H9 (cell line): ENCODE measurements at regions not wholly inside any gene's neighbourhood (a gene's known extent, or its start where the extent isn't known, plus 50 kb on each side); places are given as distances from the start of the nearest gene placed in this dataset.

Experiments used
- DNase-seq: peaks from one replicate; pipeline ENCODE4 v3.0.0-alpha.2; 2017
- H2AFZ ChIP-seq: one replicate; pipeline ENCODE4 v1.6.1; 2013; ENCODE audit warnings: mild to moderate bottlenecking, low read length, control low read depth, moderate library complexity
- H2AK5ac ChIP-seq: 2 replicates; pipeline ENCODE4 v1.6.1; 2013; ENCODE audit warnings: low read length, control low read depth, mixed read lengths; ENCODE audit not compliant: insufficient read length
- H2BK120ac ChIP-seq: one replicate; pipeline ENCODE4 v1.6.1; 2013; ENCODE audit warnings: low read depth, mild to moderate bottlenecking, low read length, control low read depth, inconsistent platforms; ENCODE audit not compliant: poor library complexity, severe bottlenecking
- H2BK12ac ChIP-seq: 2 replicates; pipeline ENCODE4 v1.6.1; 2013; ENCODE audit warnings: low read length, control low read depth, mixed read lengths, low read depth; ENCODE audit not compliant: insufficient read length
- H2BK15ac ChIP-seq: 2 replicates; pipeline ENCODE4 v1.6.1; 2013; ENCODE audit warnings: low read depth, low read length, control low read depth
- H2BK20ac ChIP-seq: one replicate; pipeline ENCODE4 v1.6.1; 2013; ENCODE audit warnings: low read depth, mild to moderate bottlenecking, low read length, control low read depth, inconsistent platforms; ENCODE audit not compliant: poor library complexity, severe bottlenecking
- H2BK5ac ChIP-seq: 2 replicates; pipeline ENCODE4 v1.6.1; 2013; ENCODE audit warnings: low read length, control low read depth, mixed read lengths; ENCODE audit not compliant: insufficient read length
- H3K14ac ChIP-seq: 2 replicates; pipeline ENCODE4 v1.6.1; 2013; ENCODE audit warnings: low read length, control low read depth; ENCODE audit not compliant: insufficient read depth
- H3K18ac ChIP-seq: 2 replicates; pipeline ENCODE4 v1.6.1; 2013; ENCODE audit warnings: low read depth, mild to moderate bottlenecking, mixed read lengths, low read length, control low read depth; ENCODE audit not compliant: insufficient read length
- H3K23ac ChIP-seq: 2 replicates; pipeline ENCODE4 v1.6.1; 2013; ENCODE audit warnings: low read length, control low read depth, mixed read lengths, low read depth; ENCODE audit not compliant: insufficient read length
- H3K23me2 ChIP-seq: 2 replicates; pipeline ENCODE4 v1.6.1; 2013; ENCODE audit warnings: low read depth, mild to moderate bottlenecking, mixed read lengths, low read length, control low read depth; ENCODE audit not compliant: insufficient read length, poor library complexity, severe bottlenecking
- H3K27ac ChIP-seq: 2 replicates; pipeline ENCODE4 v1.5.1; 2013; ENCODE audit warnings: low read length, control low read depth, mixed read lengths, low read depth; ENCODE audit not compliant: insufficient read length
- H3K27me3 ChIP-seq: 2 replicates; pipeline ENCODE4 v1.6.1; 2013; ENCODE audit warnings: low read length, control low read depth, inconsistent platforms; ENCODE audit not compliant: insufficient read depth
- H3K4ac ChIP-seq: 2 replicates; pipeline ENCODE4 v1.6.1; 2013; ENCODE audit warnings: low read depth, mild to moderate bottlenecking, control low read depth, inconsistent platforms, low read length, moderate library complexity
- H3K4me1 ChIP-seq: 2 replicates; pipeline ENCODE4 v1.6.1; 2013; ENCODE audit warnings: low read length, control low read depth, inconsistent platforms; ENCODE audit not compliant: insufficient read depth
- H3K4me2 ChIP-seq: 2 replicates; pipeline ENCODE4 v1.6.1; 2013; ENCODE audit warnings: low read length, control low read depth, mixed read lengths; ENCODE audit not compliant: insufficient read length, insufficient read depth
- H3K56ac ChIP-seq: 2 replicates; pipeline ENCODE4 v1.6.1; 2013; ENCODE audit warnings: low read depth, mild to moderate bottlenecking, mixed read lengths, low read length, control low read depth; ENCODE audit not compliant: insufficient read length
- H3K79me1 ChIP-seq: 2 replicates; pipeline ENCODE4 v1.6.1; 2013; ENCODE audit warnings: low read depth, mild to moderate bottlenecking, moderate library complexity, low read length, control low read depth, inconsistent platforms; ENCODE audit not compliant: insufficient read depth, poor library complexity, severe bottlenecking
- H3K79me2 ChIP-seq: 2 replicates; pipeline ENCODE4 v1.6.1; 2013; ENCODE audit warnings: low read length, control low read depth, inconsistent platforms; ENCODE audit not compliant: insufficient read depth
- H3K9ac ChIP-seq: 2 replicates; pipeline ENCODE4 v1.6.1; 2013; ENCODE audit warnings: low read length, control low read depth, mixed read lengths; ENCODE audit not compliant: insufficient read length; ENCODE audit errors: extremely low read depth
- H3K9me3 ChIP-seq: one replicate; pipeline ENCODE4 v1.6.1; 2013; ENCODE audit warnings: low read depth, low read length, inconsistent platforms; ENCODE audit not compliant: control insufficient read depth
- H3T11ph ChIP-seq: one replicate; pipeline ENCODE4 v1.6.1; 2013; ENCODE audit warnings: mild to moderate bottlenecking, low read length, control low read depth, inconsistent platforms
- H4K20me1 ChIP-seq: one replicate; pipeline ENCODE4 v1.6.1; 2013; ENCODE audit not compliant: control insufficient read depth, insufficient read length, insufficient read depth
- H4K5ac ChIP-seq: 2 replicates; pipeline ENCODE4 v1.6.1; 2013; ENCODE audit warnings: low read depth, mild to moderate bottlenecking, mixed read lengths, low read length, control low read depth; ENCODE audit not compliant: insufficient read length
- H4K8ac ChIP-seq: replicated peaks from 2 replicates; pipeline ENCODE4 v1.6.1; 2013; ENCODE audit warnings: low read length, control low read depth, mixed read lengths, low read depth; ENCODE audit not compliant: insufficient read length
- H4K91ac ChIP-seq: 2 replicates; pipeline ENCODE4 v1.6.1; 2013; ENCODE audit warnings: low read depth, mild to moderate bottlenecking, moderate library complexity, mixed read lengths, low read length, control low read depth; ENCODE audit not compliant: insufficient read length
- H3K27ac Mint-ChIP-seq, 3 experiments: 2 replicates in 2 of 3; 3 replicates in 1 of 3; pipeline ENCODE4 v1.8.0; 2020 to 2021; ENCODE audit warnings: mixed read lengths in 3 of 3, mild to moderate bottlenecking in 1 of 3, moderate library complexity in 1 of 3
- H3K27me3 Mint-ChIP-seq: 2 replicates; pipeline ENCODE4 v1.8.0; 2021; ENCODE audit warnings: low read depth, mild to moderate bottlenecking, moderate library complexity, mixed read lengths
- H3K36me3 Mint-ChIP-seq, 3 experiments: 2 replicates in 2 of 3; 3 replicates in 1 of 3; pipeline ENCODE4 v1.8.0; 2020 to 2021; ENCODE audit warnings: low read depth in 3 of 3, mixed read lengths in 3 of 3; ENCODE audit not compliant: insufficient read depth in 1 of 3
- H3K4me1 Mint-ChIP-seq, 2 experiments: 2 replicates each; pipeline ENCODE4 v1.8.0; 2020; ENCODE audit warnings: mixed read lengths in 2 of 2
- H3K4me3 Mint-ChIP-seq, 2 experiments: 2 replicates in 1 of 2; 3 replicates in 1 of 2; pipeline ENCODE4 v1.8.0; 2020 to 2021; ENCODE audit warnings: mild to moderate bottlenecking in 2 of 2, mixed read lengths in 2 of 2, moderate library complexity in 1 of 2
- H3K9me3 Mint-ChIP-seq, 2 experiments: 2 replicates in 1 of 2; 3 replicates in 1 of 2; pipeline ENCODE4 v1.8.0; 2020; ENCODE audit warnings: mild to moderate bottlenecking in 2 of 2, mixed read lengths in 2 of 2, moderate library complexity in 1 of 2
- CTCF ChIP-seq: fragments of 200-600 bp; sonication (generic); conservative IDR thresholded peaks from 3 replicates; pipeline ENCODE4 v1.8.0; 2021; ENCODE audit warnings: antibody characterized with exemption, mild to moderate bottlenecking
- WGBS: extraction: QIAGEN DNeasy Blood & Tissue Kit; methylation state at CpG from one replicate; pipeline ENCODE4 v1.1.7; 2013; ENCODE audit warnings: missing lambda C conversion rate, low lambda C conversion rate, mixed read lengths; ENCODE audit not compliant: insufficient read length; ENCODE audit errors: extremely low coverage; 5-methylcytosine and 5-hydroxymethylcytosine counted together

- Histone ChIP-seq H3K18ac (no peak overlapping the region), H3K23ac (no peak overlapping the region), H2BK20ac (no peak overlapping the region), H3K79me2 (no peaks in the 10 kb centered on the region; the same call in 1 of the 2 replicates), H3K23me2 (no peaks in the 10 kb centered on the region), H3K4ac (no peak overlapping the region), H4K20me1 (no peaks in the 10 kb centered on the region), H2BK5ac (no peak overlapping the region), H2AFZ (no peak overlapping the region), H3K9ac (no peak overlapping the region), H3K56ac (no peak overlapping the region), H2BK12ac (no peak overlapping the region), H3T11ph (no peak overlapping the region), H3K4me1 (no peaks in the 10 kb centered on the region), H3K27me3 (no peaks in the 10 kb centered on the region), H3K14ac (no peak overlapping the region), H3K4me2 (no peak overlapping the region), H4K5ac (no peak overlapping the region), H2BK15ac (no peak overlapping the region), H3K9me3 (no peaks in the 10 kb centered on the region), H4K91ac (no peak overlapping the region), H3K79me1 (no peaks in the 10 kb centered on the region), H4K8ac (no peak overlapping the region), H2AK5ac (no peak overlapping the region), H3K27ac (no peak overlapping the region), H2BK120ac (no peak overlapping the region)
- no peak for TF ChIP-seq CTCF
- peaks cover 0 to 10% of the 10 kb centered on the region in 2 experiments; a peak in 2 of 4 replicates for H3K4me1 Mint-ChIP-seq
- H3K27me3 Mint-ChIP-seq, result 0 out of 2 replicates have a peak, but pooled peaks cover under 1% of the 10 kb centered on the region
- DNase-seq, result no peak
- WGBS, result no CpG with 5 or more reads among the region's 5 CpGs
- H3K9me3 Mint-ChIP-seq, result no peaks in the 10 kb centered on the region
- H3K36me3 Mint-ChIP-seq, result no peaks in the 10 kb centered on the region
- no peak overlapping the region for H3K27ac Mint-ChIP-seq
- no peak overlapping the region for H3K4me3 Mint-ChIP-seq
These were observed 74.5 kb upstream of the CAMK1G start for GRCh38 chr1:209509039-209509438.
